PC-9 (cell line): ENCODE measurements at regions not wholly inside any gene's neighbourhood (a gene's known extent, or its start where the extent isn't known, plus 50 kb on each side); places are given as distances from the start of the nearest gene placed in this dataset.

Source experiments
- CTCF ChIP-seq: fragments of 200-600 bp; sonication (generic); conservative IDR thresholded peaks from 2 replicates; pipeline ENCODE4 v1.6.1; 2017; ENCODE audit warnings: mixed run types, antibody characterized with exemption, mild to moderate bottlenecking, moderate library complexity
- EZH2 ChIP-seq: fragments of 200-600 bp; sonication (generic); IDR thresholded peaks from 2 replicates; pipeline ENCODE4 v1.8.0; 2017; ENCODE audit warnings: antibody characterized with exemption, low read depth

DNA sequence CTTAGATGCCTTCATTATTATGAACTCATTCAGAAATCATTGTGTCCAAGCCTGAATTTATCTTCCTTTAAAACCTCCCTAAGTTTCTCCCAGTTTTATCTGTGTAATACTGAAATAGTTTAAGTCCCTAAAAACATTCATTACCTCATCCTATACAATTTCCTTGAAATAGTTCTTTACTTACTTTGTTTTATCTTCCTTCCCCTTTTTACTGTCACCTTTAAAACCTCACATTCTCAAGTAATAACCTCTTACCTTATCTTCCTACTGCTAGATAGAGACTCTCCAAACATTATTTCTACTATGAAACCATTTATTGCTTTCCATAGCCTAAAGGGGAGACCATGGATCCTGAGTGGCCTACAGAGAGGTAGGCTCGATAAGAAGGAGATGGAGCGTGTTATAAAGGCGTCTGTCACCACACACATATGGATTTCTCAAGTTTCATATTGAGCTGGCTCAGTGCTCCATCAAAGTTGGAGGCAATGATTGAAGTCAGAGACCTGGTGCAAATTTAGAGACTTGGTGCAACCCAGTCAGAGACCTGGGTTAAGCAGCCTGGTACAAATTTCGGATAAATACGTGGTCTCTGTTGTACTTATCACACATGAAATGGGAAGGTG is 140.4 kb downstream of the NFKBIZ start:
- TF ChIP-seq CTCF (no peak), EZH2 (no peak)
